HCT116 (cell line): ENCODE measurements at regions not wholly inside any gene's neighbourhood (a gene's known extent, or its start where the extent isn't known, plus 50 kb on each side); places are given as distances from the start of the nearest gene placed in this dataset.

Experiments used
- ATAC-seq: fragments of 200-7000 bp; cut with Tn5 transposase; 2 replicates; pipeline ENCODE4 v1.9.1; 2020; ENCODE audit warnings: mild to moderate bottlenecking, moderate library complexity
- BruUV-seq: library from RNA; stranded (reverse); fragments of 400-500 nt; replicated peaks from 2 replicates; lab custom pipeline; 2021; lab: Mats Ljungman, UMichigan
- CTCF ChIA-PET: fragments of 300-600 bp; sonication (Branson Sonifier 250); formaldehyde crosslinking; loops from one replicate; lab custom pipeline; 2021; ENCODE audit warnings: antibody characterized with exemption; lab: Charles Lee
- POLR2A ChIA-PET: fragments of 300-600, 350-600 bp; sonication (Branson Sonifier 250); formaldehyde crosslinking; loops from one replicate; lab custom pipeline; 2021; ENCODE audit warnings: antibody characterized with exemption; lab: Charles Lee
- RAD21 ChIA-PET, 2 experiments: fragments of 300-600 bp; sonication (Branson Sonifier 250); formaldehyde crosslinking; loops; one replicate each; lab custom pipeline; 2023; ENCODE audit warnings: low total read pairs in 2 of 2; ENCODE audit not compliant: uncharacterized antibody in 2 of 2, unreplicated experiment in 2 of 2, low non-redundant PET in 1 of 2; lab: Charles Lee
- DNase-seq: peaks from one replicate; pipeline ENCODE4 v3.0.0-alpha.2; 2010; ENCODE audit warnings: low read depth, low spot score
- H2AFZ ChIP-seq: fragments of 200-600 bp; shearing (Covaris generic), sonication (generic); 2 replicates; pipeline ENCODE4 v1.6.1; 2017; ENCODE audit warnings: low read depth, mixed run types, mixed read lengths, antibody characterized with exemption, low read length; ENCODE audit not compliant: poor library complexity, severe bottlenecking
- H3K27ac ChIP-seq: 2 replicates; pipeline ENCODE4 v1.5.1; 2012; ENCODE audit warnings: low read depth, low read length
- H3K27me3 ChIP-seq: fragments of 200-600 bp; sonication (generic); 2 replicates; pipeline ENCODE4 v1.6.1; 2016; ENCODE audit warnings: mixed run types, low read length, mixed read lengths; ENCODE audit not compliant: insufficient read depth
- H3K36me3 ChIP-seq, 2 experiments: fragments of 200-500 bp in 1 of 2; fragments of 200-600 bp in 1 of 2; sonication (Bioruptor generic) in 1 of 2; sonication (generic) in 1 of 2; 2 replicates each; pipeline versions ENCODE4 v1.5.1 to v1.6.1; 2014 to 2016; ENCODE audit warnings: low read length in 2 of 2, inconsistent platforms in 1 of 2, mixed read lengths in 1 of 2, mixed run types in 1 of 2; ENCODE audit not compliant: insufficient read depth in 2 of 2, control insufficient read depth in 1 of 2
- H3K4me1 ChIP-seq, 2 experiments: fragments of 200-600 bp in 1 of 2; sonication (generic) in 1 of 2; 2 replicates each; pipeline versions ENCODE4 v1.5.1 to v1.6.1; 2012 to 2017; ENCODE audit warnings: low read length in 2 of 2, inconsistent platforms in 1 of 2, mild to moderate bottlenecking in 1 of 2, mixed read lengths in 1 of 2, mixed run types in 1 of 2, moderate library complexity in 1 of 2; ENCODE audit not compliant: insufficient read depth in 2 of 2, control insufficient read depth in 1 of 2
- H3K4me2 ChIP-seq: fragments of 200-600 bp; sonication (generic); 2 replicates; pipeline ENCODE4 v1.6.1; 2017; ENCODE audit warnings: mixed run types, low read length, mixed read lengths
- H3K4me3 ChIP-seq, 2 experiments: fragments of 200-600 bp in 1 of 2; sonication (generic) in 1 of 2; replicated peaks in 1 of 2; 2 replicates each; pipeline ENCODE4 v1.5.1; 2011 to 2016; ENCODE audit warnings: low read length in 2 of 2, control low read depth in 1 of 2, low read depth in 1 of 2, mild to moderate bottlenecking in 1 of 2, mixed read lengths in 1 of 2, mixed run types in 1 of 2
- H3K79me2 ChIP-seq: fragments of 200-600 bp; sonication (generic); 2 replicates; pipeline ENCODE4 v1.6.1; 2017; ENCODE audit warnings: mild to moderate bottlenecking, mixed run types, low read length, moderate library complexity, mixed read lengths; ENCODE audit not compliant: insufficient read depth
- H3K9ac ChIP-seq: fragments of 200-600 bp; sonication (generic); 2 replicates; pipeline ENCODE4 v1.6.1; 2016; ENCODE audit warnings: low read length, mixed read lengths
- H3K9me2 ChIP-seq: fragments of 200-600 bp; sonication (generic), shearing (Covaris generic); 2 replicates; pipeline ENCODE4 v1.6.1; 2017; ENCODE audit warnings: mixed run types, mild to moderate bottlenecking, moderate library complexity; ENCODE audit not compliant: insufficient read depth
- H3K9me3 ChIP-seq, 2 experiments: fragments of 200-500 bp in 1 of 2; fragments of 200-600 bp in 1 of 2; sonication (Bioruptor generic) in 1 of 2; sonication (generic) in 1 of 2; 2 replicates each; pipeline ENCODE4 v1.6.1; 2014 to 2017; ENCODE audit warnings: low read length in 2 of 2, mixed read lengths in 2 of 2, inconsistent platforms in 1 of 2, low read depth in 1 of 2, mild to moderate bottlenecking in 1 of 2, mixed run types in 1 of 2, moderate library complexity in 1 of 2; ENCODE audit not compliant: control insufficient read depth in 1 of 2, insufficient read depth in 1 of 2
- H4K20me1 ChIP-seq: fragments of 200-600 bp; sonication (generic), shearing (Covaris generic); 2 replicates; pipeline ENCODE4 v1.6.1; 2017; ENCODE audit warnings: mixed run types, mild to moderate bottlenecking, moderate library complexity; ENCODE audit not compliant: insufficient read depth
- ATF3 ChIP-seq: IDR thresholded peaks from 2 replicates; pipeline ENCODE4 v1.6.1; 2012
- CBX3 ChIP-seq: IDR thresholded peaks from 2 replicates; pipeline ENCODE4 v1.6.1; 2012; ENCODE audit warnings: low read depth
- CTCF ChIP-seq, 3 experiments: fragments of 200-600 bp in 1 of 3; sonication (generic) in 1 of 3; IDR thresholded peaks in 2 of 3; conservative IDR thresholded peaks in 1 of 3; 2 replicates each; pipeline ENCODE4 v1.5.1; 2012 to 2017; ENCODE audit warnings: low read depth in 2 of 3, low read length in 2 of 3, antibody characterized with exemption in 1 of 3, borderline replicate concordance in 1 of 3, control low read depth in 1 of 3, mild to moderate bottlenecking in 1 of 3, mixed read lengths in 1 of 3, mixed run types in 1 of 3, moderate library complexity in 1 of 3; ENCODE audit not compliant: insufficient read depth in 1 of 3
- EGR1 ChIP-seq: IDR thresholded peaks from 2 replicates; pipeline ENCODE4 v1.6.1; 2012; ENCODE audit warnings: low read depth
- ELF1 ChIP-seq: IDR thresholded peaks from 2 replicates; pipeline ENCODE4 v1.6.1; 2012; ENCODE audit warnings: low read depth, borderline replicate concordance
- EZH2 ChIP-seq: fragments of 200-600 bp; sonication (generic); IDR thresholded peaks from 2 replicates; pipeline ENCODE4 v1.6.1; 2017; ENCODE audit warnings: antibody characterized with exemption, mixed run types
- FOSL1 ChIP-seq: IDR thresholded peaks from 2 replicates; pipeline ENCODE4 v1.6.1; 2012; ENCODE audit warnings: low read depth
- POLR2A ChIP-seq: IDR thresholded peaks from 2 replicates; pipeline ENCODE4 v1.7.0; 2011; ENCODE audit warnings: borderline replicate concordance; ENCODE audit not compliant: insufficient read depth, insufficient read length; ENCODE audit errors: extremely low read depth
- POLR2AphosphoS5 ChIP-seq: IDR thresholded peaks from 2 replicates; pipeline ENCODE4 v1.6.1; 2011; ENCODE audit warnings: mild to moderate bottlenecking, low read depth, low read length, moderate library complexity
- REST ChIP-seq: IDR thresholded peaks from 2 replicates; pipeline ENCODE4 v1.6.1; 2012; ENCODE audit warnings: low read depth
- SRF ChIP-seq: IDR thresholded peaks from 2 replicates; pipeline ENCODE4 v1.6.1; 2012; ENCODE audit warnings: low read depth
- YY1 ChIP-seq: IDR thresholded peaks from 2 replicates; pipeline ENCODE4 v1.6.1; 2011; ENCODE audit warnings: low read length, low read depth, moderate library complexity, mild to moderate bottlenecking; ENCODE audit not compliant: insufficient replicate concordance; ENCODE audit errors: extremely low read depth
- ZFX ChIP-seq: fragments of 450-650 bp; IDR thresholded peaks from 2 replicates; pipeline ENCODE4 v1.6.1; 2017
- ZNF274 ChIP-seq: fragments of 200-500 bp; sonication (Bioruptor generic); IDR thresholded peaks from 2 replicates; pipeline ENCODE4 v1.6.1; 2014; ENCODE audit warnings: mild to moderate bottlenecking, low read depth, low read length, inconsistent platforms
- intact Hi-C: fragments of 100-400 bp; cut with micrococcal nuclease; formaldehyde crosslinking; loops from 2 replicates; pipeline ENCODE4 v1.10.0; 2022

GRCh38 chr14:88952901-88953300, 128.4 kb downstream of the TTC8 start:
- no TSS peak for BruUV-seq
- peaks cover 3 to 5% of the 10 kb centered on the region in 2 experiments; a peak in 2 of 4 replicates for H3K9me3 ChIP-seq
- no peak overlapping the region for H3K27ac ChIP-seq
- no peaks in the 10 kb centered on the region for H3K36me3 ChIP-seq
- no peaks in the 10 kb centered on the region for H3K9me2 ChIP-seq
- no peak overlapping the region for H3K4me3 ChIP-seq
- ChIA-PET RAD21 (no interaction called here), CTCF (no interaction called here), POLR2A (no interaction called here)
- no peak for ATAC-seq
- intact Hi-C loops = no loop called here
- no peaks in the 10 kb centered on the region for H3K27me3 ChIP-seq
- no peak overlapping the region for H2AFZ ChIP-seq
- no peaks in the 10 kb centered on the region for H4K20me1 ChIP-seq
- H3K4me2 ChIP-seq = no peak overlapping the region
- no peak overlapping the region for H3K9ac ChIP-seq
- no peaks in the 10 kb centered on the region for H3K4me1 ChIP-seq
- no peaks in the 10 kb centered on the region for H3K79me2 ChIP-seq
- DNase-seq = no peak
- no peak for TF ChIP-seq ELF1
- no peak for TF ChIP-seq POLR2A
- TF ChIP-seq EGR1 = no peak
- TF ChIP-seq FOSL1 = no peak
- no peak for TF ChIP-seq SRF
- TF ChIP-seq YY1 = no peak
- TF ChIP-seq ATF3 = no peak
- no peak for TF ChIP-seq REST
- no peak for TF ChIP-seq POLR2AphosphoS5
- TF ChIP-seq ZNF274 = no peak
- TF ChIP-seq ZFX = no peak
- no peak for TF ChIP-seq CTCF (IDR thresholded peaks at IDR 0.05 in 2 of 3, conservative IDR thresholded peaks at IDR 0.05 in 1 of 3; ENCODE audit: borderline replicate concordance in 1 of 3, insufficient read depth in 1 of 3, low read depth in 2 of 3, low read length in 2 of 3)
- no peak for TF ChIP-seq EZH2
- TF ChIP-seq CBX3 = no peak
- TF ChIP-seq, all 23 proteins: peak for 0
